ENCODE measurements at regions not wholly inside any gene's neighbourhood (a gene's known extent, or its start where the extent isn't known, plus 50 kb on each side); places are given as distances from the start of the nearest gene placed in this dataset.

DNA sequence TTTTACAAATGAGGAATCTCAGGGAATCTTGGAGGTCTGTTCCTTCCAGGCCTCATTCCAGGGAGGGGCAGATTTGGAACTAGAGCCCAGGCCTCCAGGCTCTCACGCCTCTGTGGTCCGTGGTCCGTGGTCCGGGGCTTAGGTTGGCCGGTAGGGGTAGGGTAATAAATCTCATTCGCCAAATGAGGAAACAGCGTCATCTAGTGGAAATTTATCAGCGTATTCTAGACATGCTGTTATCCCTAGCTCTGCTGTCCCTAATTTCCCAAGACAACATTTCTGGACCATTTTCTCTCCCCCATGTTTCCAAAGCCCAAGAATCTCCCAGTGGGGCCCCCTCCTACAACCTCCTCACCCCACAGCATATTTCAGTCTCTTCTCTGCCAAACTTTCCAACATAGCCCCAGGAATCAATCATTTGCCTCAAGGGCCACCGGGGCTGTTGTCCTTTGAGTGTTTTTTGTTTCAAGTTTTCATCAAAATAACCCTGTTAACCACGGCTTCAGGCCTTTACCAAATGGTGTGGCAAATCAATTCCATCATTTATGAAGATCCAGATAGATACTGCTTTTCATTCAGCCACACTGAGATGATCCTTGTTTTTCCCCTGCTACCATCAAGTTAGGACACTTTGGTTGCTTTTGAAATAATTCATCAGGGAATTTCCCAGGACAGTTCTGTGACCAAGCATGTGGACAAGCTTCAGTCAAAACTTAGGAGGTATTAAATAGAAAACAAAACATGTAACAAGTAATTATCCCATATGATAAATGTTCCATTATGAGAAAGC, 126.8 kb downstream of the ALDH8A1 start (continued):
- TF ChIP-seq ZNF121 (CRISPR knock-in tag; conservative IDR thresholded peaks at IDR 0.05): no peak
- TF ChIP-seq, protein P1, sequence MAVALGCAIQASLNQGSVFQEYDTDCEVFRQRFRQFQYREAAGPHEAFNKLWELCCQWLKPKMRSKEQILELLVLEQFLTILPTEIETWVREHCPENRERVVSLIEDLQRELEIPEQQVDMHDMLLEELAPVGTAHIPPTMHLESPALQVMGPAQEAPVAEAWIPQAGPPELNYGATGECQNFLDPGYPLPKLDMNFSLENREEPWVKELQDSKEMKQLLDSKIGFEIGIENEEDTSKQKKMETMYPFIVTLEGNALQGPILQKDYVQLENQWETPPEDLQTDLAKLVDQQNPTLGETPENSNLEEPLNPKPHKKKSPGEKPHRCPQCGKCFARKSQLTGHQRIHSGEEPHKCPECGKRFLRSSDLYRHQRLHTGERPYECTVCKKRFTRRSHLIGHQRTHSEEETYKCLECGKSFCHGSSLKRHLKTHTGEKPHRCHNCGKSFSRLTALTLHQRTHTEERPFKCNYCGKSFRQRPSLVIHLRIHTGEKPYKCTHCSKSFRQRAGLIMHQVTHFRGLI (CRISPR knock-in tag; IDR thresholded peaks at IDR 0.05): no peak
- TF ChIP-seq ZFPM2 (CRISPR knock-in tag; IDR thresholded peaks at IDR 0.05): no peak
- no peak for TF ChIP-seq MEF2A (IDR thresholded peaks at IDR 0.05; ENCODE audit: control insufficient read depth, low read depth, low read length)
- TF ChIP-seq GTF2F1 (IDR thresholded peaks at IDR 0.05; ENCODE audit: low read depth, low read length): no peak
- no peak for TF ChIP-seq PPARD (CRISPR knock-in tag; IDR thresholded peaks at IDR 0.05)
- no peak for TF ChIP-seq HDAC3 (IDR thresholded peaks at IDR 0.05; ENCODE audit: borderline replicate concordance, partially characterized antibody)
- no peak for TF ChIP-seq ZNF778 (CRISPR knock-in tag; IDR thresholded peaks at IDR 0.05)
- TF ChIP-seq, protein P2, sequence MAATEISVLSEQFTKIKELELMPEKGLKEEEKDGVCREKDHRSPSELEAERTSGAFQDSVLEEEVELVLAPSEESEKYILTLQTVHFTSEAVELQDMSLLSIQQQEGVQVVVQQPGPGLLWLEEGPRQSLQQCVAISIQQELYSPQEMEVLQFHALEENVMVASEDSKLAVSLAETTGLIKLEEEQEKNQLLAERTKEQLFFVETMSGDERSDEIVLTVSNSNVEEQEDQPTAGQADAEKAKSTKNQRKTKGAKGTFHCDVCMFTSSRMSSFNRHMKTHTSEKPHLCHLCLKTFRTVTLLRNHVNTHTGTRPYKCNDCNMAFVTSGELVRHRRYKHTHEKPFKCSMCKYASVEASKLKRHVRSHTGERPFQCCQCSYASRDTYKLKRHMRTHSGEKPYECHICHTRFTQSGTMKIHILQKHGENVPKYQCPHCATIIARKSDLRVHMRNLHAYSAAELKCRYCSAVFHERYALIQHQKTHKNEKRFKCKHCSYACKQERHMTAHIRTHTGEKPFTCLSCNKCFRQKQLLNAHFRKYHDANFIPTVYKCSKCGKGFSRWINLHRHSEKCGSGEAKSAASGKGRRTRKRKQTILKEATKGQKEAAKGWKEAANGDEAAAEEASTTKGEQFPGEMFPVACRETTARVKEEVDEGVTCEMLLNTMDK (IDR thresholded peaks at IDR 0.05; ENCODE audit: borderline replicate concordance, insufficient read depth, low read depth, low read length, poor library complexity, severe bottlenecking): peak; percentile 66
- TF ChIP-seq ZNF431 (CRISPR knock-in tag; IDR thresholded peaks at IDR 0.05): no peak
- TF ChIP-seq GABPB2 (CRISPR knock-in tag; conservative IDR thresholded peaks at IDR 0.05): no peak
- TF ChIP-seq HNRNPH1 (optimal IDR thresholded peaks at IDR 0.05; ENCODE audit: low read depth, low read length): no peak
- no peak for TF ChIP-seq SRSF3 (IDR thresholded peaks at IDR 0.05; ENCODE audit: insufficient read depth, low read length)
- no peak for TF ChIP-seq PBX2 (CRISPR knock-in tag; IDR thresholded peaks at IDR 0.05; ENCODE audit: low read depth)
- peak; percentile 65 for TF ChIP-seq PBX2 (tag; conservative IDR thresholded peaks at IDR 0.05; ENCODE audit: low read depth)
- TF ChIP-seq ATF7 (IDR thresholded peaks at IDR 0.05): no peak
- no peak for TF ChIP-seq RNF219 (CRISPR knock-in tag; IDR thresholded peaks at IDR 0.05)
- no peak for TF ChIP-seq TAF1 (IDR thresholded peaks at IDR 0.05; ENCODE audit: control insufficient read depth, extremely low read depth, insufficient read depth, low read length, severe bottlenecking)
- no peak for TF ChIP-seq SIX5 (IDR thresholded peaks at IDR 0.05; ENCODE audit: borderline replicate concordance in 1 of 2, insufficient read depth in 1 of 2, low read depth in 1 of 2, low read length in 2 of 2)
